ENCODE measurements at regions not wholly inside any gene's neighbourhood (a gene's known extent, or its start where the extent isn't known, plus 50 kb on each side); places are given as distances from the start of the nearest gene placed in this dataset.

- TF ChIP-seq PATZ1 (tag by site-specific recombination; IDR thresholded peaks at IDR 0.05): no peak
Observed at GRCh38 chr13:30037766-30038165, 187.3 kb upstream of the UBL3 start (continued).

- no peak overlapping the region for H3K4me3 ChIP-seq (ENCODE audit: low read depth, low read length)
- H3K4me1 ChIP-seq (ENCODE audit: control insufficient read depth, insufficient read depth, low read length): 0 out of 2 replicates have a peak, but pooled peaks cover 7% of the 10 kb centered on the region
- H3K36me3 ChIP-seq (ENCODE audit: control insufficient read depth in 2 of 2, insufficient read depth in 1 of 2, low read length in 2 of 2): no peaks in the 10 kb centered on the region
- H3K27ac ChIP-seq (ENCODE audit: extremely low read depth, low read depth, low read length): no peak overlapping the region
- no peaks in the 10 kb centered on the region for H3K9me3 ChIP-seq (ENCODE audit: control insufficient read depth, insufficient read depth, low read depth, low read length)
- no peak for TF ChIP-seq ZNF214 (tag by site-specific recombination; IDR thresholded peaks at IDR 0.05; ENCODE audit: borderline replicate concordance)
- TF ChIP-seq ZEB2 (tag by site-specific recombination; IDR thresholded peaks at IDR 0.05): no peak
- TF ChIP-seq ZNF521 (tag by site-specific recombination; IDR thresholded peaks at IDR 0.05): no peak
- no peak for TF ChIP-seq TSHZ1 (tag by site-specific recombination; IDR thresholded peaks at IDR 0.05; ENCODE audit: borderline replicate concordance)
- TF ChIP-seq ZNF654 (tag by site-specific recombination; IDR thresholded peaks at IDR 0.05; ENCODE audit: low read depth): no peak
- no peak for TF ChIP-seq CTCF (tag by site-specific recombination; IDR thresholded peaks at IDR 0.05)
- POLR2A ChIA-PET: no interaction called here
- CTCF ChIA-PET: interaction anchor here (1.1 kb wide), 1 partner anchor 77 kb away, joined by 3 read pairs; no protein-coding TSS in a partner anchor
Observed at GRCh38 chr13:30037306-30037705, 186.9 kb upstream of the UBL3 start.

- H3K36me3 ChIP-seq (ENCODE audit: control insufficient read depth in 2 of 2, insufficient read depth in 1 of 2, low read length in 2 of 2): no peaks in the 10 kb centered on the region
- CTCF ChIA-PET: no interaction called here
- no peak for TF ChIP-seq ZNF768 (tag by site-specific recombination; IDR thresholded peaks at IDR 0.05)
- TF ChIP-seq ZNF785 (tag by site-specific recombination; IDR thresholded peaks at IDR 0.05): no peak
- no peak for TF ChIP-seq ZBTB49 (tag by site-specific recombination; IDR thresholded peaks at IDR 0.05; ENCODE audit: low read depth)
- H3K4me1 ChIP-seq (ENCODE audit: control insufficient read depth, insufficient read depth, low read length): 0 out of 2 replicates have a peak, but pooled peaks cover 6% of the 10 kb centered on the region
- H3K27ac ChIP-seq (ENCODE audit: extremely low read depth, low read depth, low read length): no peak overlapping the region
- H3K9me3 ChIP-seq (ENCODE audit: control insufficient read depth, insufficient read depth, low read depth, low read length): no peaks in the 10 kb centered on the region
- H3K4me3 ChIP-seq (ENCODE audit: low read depth, low read length): no peak overlapping the region
- POLR2A ChIA-PET: no interaction called here
Observed at GRCh38 chr13:30034458-30034795, 184.0 kb upstream of the UBL3 start.
